Fibroblast of skin of abdomen (primary cell): ENCODE measurements at regions not wholly inside any gene's neighbourhood (a gene's known extent, or its start where the extent isn't known, plus 50 kb on each side); places are given as distances from the start of the nearest gene placed in this dataset.
"Not testable (repeated sequence)": the region's sequence is repeated elsewhere in the genome, so short reads cannot be mapped to it uniquely, and the experiment has no call there.

Source experiments
- DNase-seq: peaks from one replicate; pipeline ENCODE4 v3.0.0-alpha.2; 2013

- DNase-seq, result no peak
These were observed 325.9 kb upstream of the TNRC6C start for GRCh38 chr17:77632619-77633018.

GRCh38 chr17:77634710-77635109, 323.8 kb upstream of the TNRC6C start:
- DNase-seq, result no peak

- DNase-seq, result no peak
These were observed 323.3 kb upstream of the TNRC6C start for GRCh38 chr17:77635176-77635575.

- DNase-seq, result not testable (repeated sequence)
These were observed 322.7 kb upstream of the TNRC6C start for GRCh38 chr17:77635785-77636184.

GRCh38 chr17:77636835-77637817, 321.4 kb upstream of the TNRC6C start:
- no peak for DNase-seq

DNA sequence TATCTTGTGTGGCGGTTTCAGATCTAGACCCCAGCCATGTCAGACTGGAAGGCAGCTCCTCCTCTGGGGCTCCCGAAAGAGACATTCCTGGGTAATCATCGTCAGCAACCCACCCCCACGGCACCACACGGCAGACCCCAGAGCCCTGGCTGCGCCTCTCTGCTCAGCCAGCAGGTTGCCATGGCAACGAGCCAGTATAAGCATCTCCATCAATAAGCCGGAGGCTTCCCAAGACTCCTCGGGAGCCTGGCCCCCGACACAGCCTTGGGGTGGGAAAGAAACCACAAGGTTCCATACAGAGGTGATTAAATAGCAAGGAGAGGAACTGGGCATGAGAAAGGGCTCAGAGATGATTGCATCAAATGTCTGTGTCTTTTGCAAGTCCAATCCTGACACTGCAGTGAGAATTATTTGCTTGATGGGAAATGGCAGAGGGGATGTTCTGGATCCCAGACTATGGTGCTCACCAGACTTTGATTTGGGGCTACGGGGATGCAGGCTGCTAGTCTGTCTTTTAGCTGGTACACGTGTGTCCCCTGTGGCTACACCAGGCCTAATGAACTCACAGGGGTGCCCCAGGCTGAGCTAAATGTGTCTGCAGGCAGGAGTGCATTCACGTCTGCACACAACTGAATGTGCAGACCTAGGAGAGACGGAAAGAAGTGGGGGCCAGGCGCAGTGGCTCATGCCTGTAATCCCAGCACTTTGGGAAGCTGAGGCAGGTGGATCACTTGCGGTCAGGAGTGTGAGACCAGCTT, 320.5 kb upstream of the TNRC6C start:
- no peak for DNase-seq

- no peak for DNase-seq
These were observed 318.3 kb upstream of the TNRC6C start for GRCh38 chr17:77640252-77640651.

DNA sequence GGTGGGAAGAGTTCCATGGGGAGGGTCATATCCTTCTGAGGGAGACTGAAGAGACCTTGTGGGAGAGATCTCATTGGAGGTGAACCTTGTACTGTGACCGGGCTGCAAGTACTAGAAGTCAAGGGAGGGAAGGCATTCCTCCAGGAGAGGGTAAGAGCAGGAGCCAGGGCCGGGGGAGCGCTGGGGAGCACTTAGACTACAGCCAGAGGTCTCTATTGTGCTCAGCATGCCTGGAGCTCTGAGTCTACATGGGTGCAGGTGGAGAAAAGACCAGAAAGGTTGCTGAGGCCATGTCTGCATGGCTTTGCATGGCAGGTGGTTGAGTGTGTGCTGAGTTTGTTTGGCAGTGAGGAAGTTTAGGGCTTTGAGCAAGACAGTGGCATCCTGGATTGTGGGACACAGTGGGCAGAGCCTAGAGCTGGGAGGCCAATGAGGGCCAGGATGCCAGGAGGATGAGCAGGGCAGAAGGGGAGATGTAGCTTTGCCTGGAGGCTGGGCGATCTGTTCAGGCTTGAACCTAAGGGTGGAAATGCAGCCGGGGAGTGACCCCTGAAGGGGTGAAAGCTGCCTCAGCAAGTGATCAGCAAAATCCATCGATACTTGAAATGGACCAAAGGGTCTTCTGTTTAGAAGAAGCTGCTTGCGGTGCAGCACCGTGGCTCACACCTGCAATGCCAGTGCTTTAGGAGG, 317.4 kb upstream of the TNRC6C start:
- DNase-seq, result no peak

DNA sequence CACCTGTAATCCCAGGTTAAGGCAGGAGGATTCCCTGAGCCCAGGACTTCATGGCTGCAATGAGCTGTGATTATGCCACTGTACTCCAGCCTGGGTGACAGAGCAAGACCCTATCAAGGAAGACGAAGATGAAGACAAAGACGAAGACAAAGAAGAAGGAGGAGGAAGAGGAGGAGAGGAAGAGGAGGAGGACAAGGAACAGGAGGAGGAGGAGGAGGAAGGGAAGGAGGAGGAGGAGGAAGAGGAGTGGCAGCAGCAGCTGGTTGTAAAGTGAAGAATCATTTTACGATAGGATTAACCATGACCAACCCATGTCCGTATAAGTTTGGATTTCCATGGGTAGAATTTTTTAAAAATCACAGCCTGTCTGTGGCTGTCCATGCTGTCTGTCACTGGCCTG, 316.8 kb upstream of the TNRC6C start:
- no peak for DNase-seq

DNA sequence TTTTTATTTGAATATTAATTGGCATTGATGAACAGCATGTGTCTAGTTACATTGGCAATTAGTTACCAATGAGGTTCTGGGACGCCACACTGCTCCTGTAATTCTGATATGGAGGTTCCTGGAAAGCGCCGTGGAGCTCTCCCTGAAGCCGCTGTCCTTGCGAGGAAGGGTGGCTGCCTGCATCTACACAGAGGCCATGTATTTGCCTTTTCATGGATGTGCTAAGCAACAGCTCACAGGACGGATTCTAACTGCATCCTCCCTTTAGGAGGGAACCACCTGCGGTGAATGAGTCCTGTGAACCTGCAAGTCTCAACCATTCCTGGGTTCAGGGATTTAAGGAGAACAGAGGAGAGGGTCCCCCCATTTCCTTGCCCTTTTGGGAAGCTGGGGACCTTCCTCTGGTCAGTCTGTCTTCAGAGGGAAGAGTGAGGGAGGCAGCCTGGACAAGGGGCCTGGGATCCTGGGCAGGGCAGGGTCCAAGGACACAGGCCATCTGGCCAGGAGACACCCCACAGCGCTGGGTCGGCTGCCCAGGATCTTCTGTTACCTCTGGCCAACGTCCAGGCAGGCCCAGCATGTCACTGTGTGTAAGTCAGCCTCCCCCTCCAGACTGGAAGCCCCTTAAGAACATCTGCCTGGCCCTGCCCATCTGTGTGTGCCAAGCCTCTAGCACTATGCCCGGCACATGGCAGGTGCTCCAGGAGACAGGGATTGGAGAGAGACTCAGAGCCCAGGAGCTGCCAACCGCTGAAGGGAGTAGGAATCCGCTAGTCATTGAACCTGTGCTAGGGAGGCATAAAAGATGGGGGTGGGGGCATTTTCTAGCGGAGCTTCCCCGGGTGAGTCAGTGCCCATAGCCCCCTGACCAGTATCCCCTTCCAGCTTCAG, 314.1 kb upstream of the TNRC6C start:
- no peak for DNase-seq

DNA sequence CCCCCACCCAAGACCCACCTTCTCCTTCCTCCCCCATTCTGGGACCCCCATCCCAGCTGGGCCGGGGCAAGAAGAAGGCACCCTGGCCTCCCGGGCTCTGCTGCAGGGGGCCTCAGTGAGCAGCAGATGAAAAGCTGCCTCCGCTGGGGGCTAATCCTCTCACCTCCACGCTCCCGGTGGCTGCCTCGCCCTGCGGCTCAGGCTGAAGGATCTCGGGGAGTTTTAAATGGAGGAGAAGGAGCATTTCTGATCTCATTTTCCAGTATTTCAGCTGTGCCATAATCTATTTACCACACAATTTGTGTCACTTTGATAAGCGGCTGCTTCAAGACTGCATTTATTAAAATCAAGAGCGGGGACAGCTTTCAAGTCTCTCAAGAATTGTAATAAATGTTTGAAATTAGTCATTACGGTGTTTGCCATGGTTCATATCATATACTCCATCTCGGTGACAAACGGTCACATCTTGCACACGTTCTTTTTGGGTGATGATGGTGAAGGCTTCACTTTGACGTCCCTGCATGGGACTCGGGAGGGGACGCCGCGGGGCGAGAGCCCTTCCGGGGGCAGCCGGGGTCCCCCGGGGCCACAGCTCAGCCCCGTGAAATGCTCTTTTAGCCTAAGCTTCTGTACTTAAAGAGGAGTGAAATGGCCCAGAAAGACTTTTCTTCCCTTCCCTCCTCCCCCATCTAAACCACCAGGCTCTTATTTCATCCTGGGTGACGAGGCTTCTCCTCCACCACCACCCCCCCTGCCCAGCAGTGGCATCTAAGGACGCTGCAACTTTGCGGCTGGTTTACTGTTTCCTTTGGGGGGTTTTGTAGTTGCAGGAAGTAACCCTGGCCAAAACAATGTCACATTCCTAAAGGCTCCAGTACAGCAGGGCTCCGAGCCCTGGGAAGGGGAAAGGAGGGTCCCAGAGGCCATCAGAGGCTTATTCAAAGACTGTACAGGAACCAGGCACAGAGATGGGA, 313.1 kb upstream of the TNRC6C start:
- DNase-seq, result peak; percentile 10

GRCh38 chr17:77646046-77646430, 312.5 kb upstream of the TNRC6C start:
- no peak for DNase-seq

DNA sequence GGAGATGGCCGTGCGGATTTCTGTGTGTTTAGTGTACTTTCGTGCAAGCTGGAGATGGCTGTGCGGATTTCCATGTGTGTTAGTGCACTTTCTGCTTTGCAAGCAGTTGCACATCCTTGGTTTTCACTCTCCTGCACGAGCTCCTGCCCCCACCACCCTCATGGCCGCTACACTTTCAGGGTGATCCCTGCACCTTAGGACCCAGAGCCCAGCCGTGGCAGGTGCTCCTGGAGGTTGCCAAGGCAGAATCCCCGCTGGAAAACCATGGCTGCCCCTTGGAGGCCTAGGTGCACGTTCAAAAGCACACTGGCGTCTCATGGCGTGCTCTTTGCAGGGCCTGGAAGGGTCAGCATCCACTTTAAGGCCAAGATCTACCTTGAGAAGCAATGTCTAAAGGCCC, 311.0 kb upstream of the TNRC6C start:
- no peak for DNase-seq

GRCh38 chr17:77649717-77650211, 308.7 kb upstream of the TNRC6C start:
- no peak for DNase-seq

DNA sequence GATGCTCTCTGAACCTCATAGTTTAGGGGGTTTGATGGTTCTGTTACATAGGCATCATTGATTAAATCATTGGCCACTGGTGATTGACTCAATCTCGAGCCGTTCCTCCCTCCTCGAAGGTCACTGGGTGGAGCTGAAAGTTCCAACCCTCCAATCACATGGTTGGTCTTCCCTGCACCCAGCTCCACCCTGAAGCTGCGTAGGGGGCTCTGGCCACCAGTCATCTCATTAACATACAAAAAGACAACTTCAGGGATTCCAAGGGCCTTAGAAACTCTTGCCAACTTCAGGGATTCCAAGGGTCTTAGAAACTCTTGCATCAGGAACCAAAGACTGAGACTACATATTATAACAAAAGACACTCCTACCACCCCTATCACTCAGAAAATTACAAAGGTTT, 306.5 kb upstream of the TNRC6C start:
- no peak for DNase-seq

DNA sequence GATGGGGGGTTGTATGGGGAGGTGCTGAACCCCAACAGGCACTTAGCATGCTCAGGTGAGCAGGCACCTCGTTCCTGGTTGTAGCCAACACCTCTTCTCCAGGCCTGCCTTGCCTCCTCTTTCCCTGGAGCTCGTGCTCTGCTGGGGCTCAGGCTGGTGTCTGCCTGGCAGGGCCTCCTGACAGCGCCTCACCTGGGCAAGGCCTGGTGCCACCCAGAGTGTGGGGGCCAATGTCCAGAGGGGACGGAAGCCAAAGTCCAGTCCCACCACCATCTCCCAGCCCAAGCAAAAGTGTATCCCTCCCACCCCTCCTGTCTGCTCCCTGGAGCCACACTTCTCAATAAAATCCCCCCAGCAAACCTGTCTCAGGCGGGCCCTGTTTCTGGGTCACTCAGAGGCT, 304.2 kb upstream of the TNRC6C start:
- no peak for DNase-seq

- no peak for DNase-seq
These were observed 303.7 kb upstream of the TNRC6C start for GRCh38 chr17:77654850-77655249.

DNA sequence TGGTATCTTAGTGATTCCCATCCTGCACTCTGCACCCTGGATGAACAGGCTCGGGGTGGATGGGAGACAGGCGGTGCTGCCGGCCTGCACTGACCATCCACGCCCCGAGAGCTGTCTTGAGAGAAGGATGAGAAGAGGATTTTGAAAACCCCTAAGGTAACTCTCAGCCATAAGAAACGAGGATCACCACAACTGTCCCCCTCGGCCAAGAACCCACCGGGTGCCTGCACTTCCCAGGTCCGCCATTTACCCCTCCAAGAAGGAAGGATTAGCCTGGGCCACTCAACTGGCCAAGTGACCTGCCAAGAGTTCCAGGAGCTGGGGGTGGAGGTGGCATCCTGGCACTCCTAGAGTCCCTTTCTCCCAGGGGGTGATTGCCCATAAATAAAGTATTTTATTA, 302.4 kb upstream of the TNRC6C start:
- no peak for DNase-seq

- no peak for DNase-seq
These were observed 300.7 kb upstream of the TNRC6C start for GRCh38 chr17:77657839-77658238.

- DNase-seq, result no peak
These were observed 298.0 kb upstream of the TNRC6C start for GRCh38 chr17:77660524-77660923.

DNA sequence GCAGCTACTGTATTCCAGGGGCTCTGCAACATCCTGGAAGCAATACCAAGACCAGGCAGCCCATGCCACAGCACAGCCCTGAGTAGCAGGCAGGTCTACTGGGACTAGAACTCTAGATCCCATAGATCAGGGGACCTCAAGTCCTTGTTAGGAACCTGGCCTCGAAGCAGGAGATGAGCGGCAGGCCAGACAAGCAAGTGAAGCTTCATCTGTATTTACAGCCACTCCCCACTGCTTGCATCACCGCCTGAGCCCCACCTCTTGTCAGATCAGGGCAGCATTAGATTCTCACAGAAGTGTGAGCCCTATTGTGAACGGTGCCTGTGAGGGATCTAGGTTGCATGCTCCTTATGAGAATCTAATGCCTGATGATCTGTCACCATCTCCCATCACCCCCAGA, 295.7 kb upstream of the TNRC6C start:
- no peak for DNase-seq
